ENCODE measurements at regions not wholly inside any gene's neighbourhood (a gene's known extent, or its start where the extent isn't known, plus 50 kb on each side); places are given as distances from the start of the nearest gene placed in this dataset.
A peak's percentile ranks its signal among the peaks of the same experiment; 100 is the strongest.
"Not testable (repeated sequence)": the region's sequence is repeated elsewhere in the genome, so short reads cannot be mapped to it uniquely, and the experiment has no call there.

GRCh38 chr9:1903080-1903704, 112.0 kb upstream of the SMARCA2 start:
- H3K9ac ChIP-seq (ENCODE audit: low read depth, low read length); H3K36me3 ChIP-seq (ENCODE audit: control insufficient read depth, insufficient read depth, low read length); H3K9me3 ChIP-seq (ENCODE audit: control insufficient read depth, insufficient read depth, low read length): not testable (repeated sequence)

DNA sequence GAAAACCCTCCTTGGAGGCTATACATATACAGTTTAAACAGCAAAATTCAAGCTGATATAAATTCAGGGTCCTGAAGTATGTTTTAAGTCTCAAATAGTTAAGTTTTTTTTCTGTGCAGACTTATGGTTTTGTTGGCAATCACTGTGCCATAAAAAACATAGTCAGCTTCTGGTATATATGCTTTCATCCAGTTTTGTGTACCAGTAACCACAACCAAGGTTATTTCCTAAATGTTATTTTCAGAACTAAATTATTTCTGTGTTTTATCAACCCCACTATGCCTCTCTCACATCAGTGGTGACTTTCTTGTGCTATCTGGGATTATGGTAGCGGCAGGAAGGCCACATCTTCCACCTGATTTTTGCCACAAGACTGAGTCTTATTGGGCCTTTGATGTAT, 107.7 kb upstream of the SMARCA2 start:
- Histone ChIP-seq H3K9ac (ENCODE audit: low read depth, low read length) (no peak overlapping the region), H3K4me3 (ENCODE audit: low read depth, low read length) (no peak overlapping the region), H3K4me1 (ENCODE audit: control insufficient read depth, insufficient read depth, low read length) (no peaks in the 10 kb centered on the region), H3K27me3 (ENCODE audit: control insufficient read depth, insufficient read depth, low read length) (no peaks in the 10 kb centered on the region), H3K9me3 (ENCODE audit: control insufficient read depth, insufficient read depth, low read length) (no peaks in the 10 kb centered on the region), H3K36me3 (ENCODE audit: control insufficient read depth, insufficient read depth, low read length) (no peaks in the 10 kb centered on the region)

More at GRCh38 chr9:1903080-1903704, 112.0 kb upstream of the SMARCA2 start:
- H3K27me3 ChIP-seq (ENCODE audit: control insufficient read depth, insufficient read depth, low read length); H3K4me1 ChIP-seq (ENCODE audit: control insufficient read depth, insufficient read depth, low read length); H3K4me3 ChIP-seq (ENCODE audit: low read depth, low read length): not testable (repeated sequence)

GRCh38 chr9:1909322-1909721, 105.8 kb upstream of the SMARCA2 start:
- Histone ChIP-seq H3K4me3 (ENCODE audit: low read depth, low read length) (no peak overlapping the region), H3K36me3 (ENCODE audit: control insufficient read depth, insufficient read depth, low read length) (no peaks in the 10 kb centered on the region), H3K9ac (ENCODE audit: low read depth, low read length) (no peak overlapping the region), H3K9me3 (ENCODE audit: control insufficient read depth, insufficient read depth, low read length) (no peaks in the 10 kb centered on the region), H3K4me1 (ENCODE audit: control insufficient read depth, insufficient read depth, low read length) (no peaks in the 10 kb centered on the region), H3K27me3 (ENCODE audit: control insufficient read depth, insufficient read depth, low read length) (no peaks in the 10 kb centered on the region)

DNA sequence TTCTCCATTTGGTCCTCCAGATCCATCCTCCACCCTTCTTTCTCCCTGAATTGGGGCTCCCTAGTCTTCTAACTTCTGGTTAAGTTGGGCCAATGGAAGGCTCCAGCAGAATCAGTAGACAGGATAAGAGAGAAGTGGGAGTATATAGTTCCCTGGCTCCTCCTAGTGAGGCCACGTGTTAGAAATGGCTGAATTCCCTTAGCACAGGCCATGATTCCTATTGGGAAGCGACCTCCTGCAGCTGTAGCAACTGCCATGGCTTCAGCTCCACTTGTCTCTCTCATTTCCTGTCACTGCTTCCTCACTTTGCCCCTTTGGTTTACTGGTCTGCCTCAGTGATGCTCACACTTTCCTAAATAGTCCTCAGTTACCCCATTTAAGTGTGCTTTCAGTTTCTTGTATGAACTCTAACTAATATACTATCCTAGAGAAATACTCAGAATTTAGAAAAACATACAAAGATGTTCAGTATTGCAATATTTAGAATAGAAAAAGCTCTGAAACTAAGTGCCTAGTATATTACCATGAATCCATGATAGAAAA, 104.8 kb upstream of the SMARCA2 start:
- Histone ChIP-seq H3K4me1 (ENCODE audit: control insufficient read depth, insufficient read depth, low read length) (no peaks in the 10 kb centered on the region), H3K4me3 (ENCODE audit: low read depth, low read length) (no peak overlapping the region), H3K9ac (ENCODE audit: low read depth, low read length) (no peak overlapping the region), H3K27me3 (ENCODE audit: control insufficient read depth, insufficient read depth, low read length) (no peaks in the 10 kb centered on the region), H3K36me3 (ENCODE audit: control insufficient read depth, insufficient read depth, low read length) (no peaks in the 10 kb centered on the region), H3K9me3 (ENCODE audit: control insufficient read depth, insufficient read depth, low read length) (no peaks in the 10 kb centered on the region)

DNA sequence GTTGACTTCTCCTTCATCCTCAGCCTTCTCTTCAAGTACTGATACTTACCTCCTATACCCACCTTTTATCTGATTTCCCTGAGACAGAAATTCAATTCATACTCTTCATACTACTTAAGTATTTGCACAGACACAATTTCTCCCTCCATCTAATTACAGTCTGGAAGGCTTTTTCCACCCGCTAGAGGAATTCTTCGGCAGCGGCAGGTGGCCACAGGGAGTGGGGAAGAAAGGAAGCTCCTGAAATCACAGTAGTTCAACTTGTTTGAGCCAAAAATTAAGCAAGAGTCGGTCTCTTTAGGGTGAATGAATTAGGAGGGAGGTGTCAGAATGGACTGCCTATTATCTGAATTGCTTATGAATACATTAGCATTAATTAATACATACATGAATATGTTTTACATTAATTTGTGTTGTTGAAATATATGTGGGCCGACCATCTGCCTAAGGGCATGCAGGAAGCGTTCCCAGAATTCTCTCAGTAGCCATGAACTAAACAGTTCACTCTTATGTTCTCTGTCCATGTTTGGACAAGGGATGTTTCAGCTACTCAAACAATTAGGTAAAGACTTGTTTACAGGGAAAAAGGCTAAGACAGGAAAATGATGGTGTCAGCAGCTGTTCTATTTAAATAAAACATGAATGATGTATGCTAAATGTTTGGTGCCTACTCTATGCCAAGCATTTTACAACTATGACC, 101.4 kb upstream of the SMARCA2 start:
- Histone ChIP-seq H3K36me3 (ENCODE audit: control insufficient read depth, insufficient read depth, low read length) (no peaks in the 10 kb centered on the region), H3K27me3 (ENCODE audit: control insufficient read depth, insufficient read depth, low read length) (no peaks in the 10 kb centered on the region), H3K4me3 (ENCODE audit: low read depth, low read length) (no peak overlapping the region), H3K9ac (ENCODE audit: low read depth, low read length) (no peak overlapping the region), H3K4me1 (ENCODE audit: control insufficient read depth, insufficient read depth, low read length) (peaks cover 9% of the 10 kb centered on the region), H3K9me3 (ENCODE audit: control insufficient read depth, insufficient read depth, low read length) (no peaks in the 10 kb centered on the region)

DNA sequence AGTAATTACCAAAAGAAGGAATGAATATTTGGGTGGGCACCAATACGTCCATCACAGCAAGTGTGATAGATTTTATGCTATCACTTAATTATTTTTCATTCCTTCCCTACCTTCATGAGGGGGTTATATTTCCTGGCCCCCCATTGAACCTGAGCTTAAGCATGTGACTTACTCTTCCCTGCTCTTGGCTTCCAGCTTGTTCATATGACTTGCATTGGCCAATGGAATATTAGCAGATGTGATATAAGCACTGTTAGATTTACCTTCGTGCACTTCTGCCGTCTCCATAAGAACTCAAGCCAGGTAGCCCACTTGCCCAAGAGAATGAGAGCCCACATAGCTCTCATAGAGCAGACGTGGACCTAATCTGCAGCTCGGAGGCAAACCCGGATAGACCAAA, 99.1 kb upstream of the SMARCA2 start:
- Histone ChIP-seq H3K36me3 (ENCODE audit: control insufficient read depth, insufficient read depth, low read length) (no peaks in the 10 kb centered on the region), H3K4me3 (ENCODE audit: low read depth, low read length) (no peak overlapping the region), H3K9ac (ENCODE audit: low read depth, low read length) (no peak overlapping the region), H3K9me3 (ENCODE audit: control insufficient read depth, insufficient read depth, low read length) (no peaks in the 10 kb centered on the region), H3K4me1 (ENCODE audit: control insufficient read depth, insufficient read depth, low read length) (peaks cover 9% of the 10 kb centered on the region), H3K27me3 (ENCODE audit: control insufficient read depth, insufficient read depth, low read length) (no peaks in the 10 kb centered on the region)

GRCh38 chr9:1916655-1917054, 98.5 kb upstream of the SMARCA2 start:
- Histone ChIP-seq H3K4me1 (ENCODE audit: control insufficient read depth, insufficient read depth, low read length) (peaks cover 9% of the 10 kb centered on the region), H3K9me3 (ENCODE audit: control insufficient read depth, insufficient read depth, low read length) (no peaks in the 10 kb centered on the region), H3K4me3 (ENCODE audit: low read depth, low read length) (no peak overlapping the region), H3K27me3 (ENCODE audit: control insufficient read depth, insufficient read depth, low read length) (no peaks in the 10 kb centered on the region), H3K36me3 (ENCODE audit: control insufficient read depth, insufficient read depth, low read length) (no peaks in the 10 kb centered on the region), H3K9ac (ENCODE audit: low read depth, low read length) (no peak overlapping the region)

DNA sequence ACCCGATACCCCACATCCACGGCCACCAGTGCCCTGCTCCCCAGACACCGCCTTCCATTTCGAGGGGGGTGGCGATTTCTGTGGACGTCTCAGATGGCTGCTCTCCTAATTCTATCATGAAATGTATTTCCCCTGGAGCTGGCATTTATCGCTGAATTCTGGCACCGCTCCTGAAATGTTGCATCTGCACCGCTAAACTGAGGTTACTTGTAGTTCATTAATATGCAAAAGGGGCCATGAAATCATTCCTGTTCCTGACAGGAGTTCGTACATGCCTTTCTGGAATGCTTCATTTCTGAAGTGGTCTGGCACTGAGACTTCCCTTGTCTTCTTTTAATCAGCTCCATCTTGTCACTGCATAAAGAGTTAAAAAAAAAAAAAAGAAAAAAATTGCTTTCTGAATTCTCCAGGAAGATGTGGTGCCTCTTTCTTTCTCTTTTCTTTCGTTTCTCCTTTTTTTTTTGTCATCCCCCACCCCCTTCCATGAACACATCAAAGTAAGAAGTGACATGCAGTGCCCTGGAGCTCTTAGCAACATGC, 97.7 kb upstream of the SMARCA2 start:
- Histone ChIP-seq H3K4me3 (ENCODE audit: low read depth, low read length) (no peak overlapping the region), H3K9me3 (ENCODE audit: control insufficient read depth, insufficient read depth, low read length) (no peaks in the 10 kb centered on the region), H3K27me3 (ENCODE audit: control insufficient read depth, insufficient read depth, low read length) (no peaks in the 10 kb centered on the region), H3K4me1 (ENCODE audit: control insufficient read depth, insufficient read depth, low read length) (peaks cover 9% of the 10 kb centered on the region), H3K36me3 (ENCODE audit: control insufficient read depth, insufficient read depth, low read length) (no peaks in the 10 kb centered on the region), H3K9ac (ENCODE audit: low read depth, low read length) (no peak overlapping the region)

- H3K27me3 ChIP-seq (ENCODE audit: control insufficient read depth, insufficient read depth, low read length) = no peaks in the 10 kb centered on the region
- no peaks in the 10 kb centered on the region for H3K9me3 ChIP-seq (ENCODE audit: control insufficient read depth, insufficient read depth, low read length)
- no peaks in the 10 kb centered on the region for H3K36me3 ChIP-seq (ENCODE audit: control insufficient read depth, insufficient read depth, low read length)
- H3K9ac ChIP-seq (ENCODE audit: low read depth, low read length) = no peak overlapping the region
- H3K4me1 ChIP-seq (ENCODE audit: control insufficient read depth, insufficient read depth, low read length) = peaks cover 9% of the 10 kb centered on the region
- H3K4me3 ChIP-seq (ENCODE audit: low read depth, low read length) = no peak overlapping the region
Measured at GRCh38 chr9:1918108-1918507, 97.0 kb upstream of the SMARCA2 start.

GRCh38 chr9:1918622-1919021, 96.5 kb upstream of the SMARCA2 start:
- Histone ChIP-seq H3K4me3 (ENCODE audit: low read depth, low read length) (peak overlapping the region; percentile 1), H3K9ac (ENCODE audit: low read depth, low read length) (no peak overlapping the region)

DNA sequence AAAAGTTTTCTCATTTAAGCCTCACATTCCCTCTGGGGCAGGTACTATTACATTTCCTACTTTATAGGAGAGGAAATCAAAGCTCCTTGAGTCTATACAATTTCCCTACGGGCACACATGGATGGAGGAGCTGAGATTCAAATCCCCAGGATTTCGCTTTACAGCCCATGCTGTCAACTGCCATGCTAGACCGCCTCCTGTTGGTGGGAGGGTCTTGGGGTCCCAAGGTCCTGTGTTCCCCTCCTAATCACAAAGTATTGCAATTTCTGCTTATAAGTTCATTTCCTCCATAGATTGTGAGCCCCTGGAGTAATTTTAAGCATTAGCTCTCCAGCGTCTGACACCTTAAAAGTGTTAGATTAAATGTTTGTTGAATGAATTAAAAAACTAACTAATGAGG, 95.9 kb upstream of the SMARCA2 start:
- Histone ChIP-seq H3K27me3 (ENCODE audit: control insufficient read depth, insufficient read depth, low read length) (no peaks in the 10 kb centered on the region), H3K9ac (ENCODE audit: low read depth, low read length) (no peak overlapping the region), H3K9me3 (ENCODE audit: control insufficient read depth, insufficient read depth, low read length) (no peaks in the 10 kb centered on the region), H3K36me3 (ENCODE audit: control insufficient read depth, insufficient read depth, low read length) (no peaks in the 10 kb centered on the region), H3K4me3 (ENCODE audit: low read depth, low read length) (no peak overlapping the region), H3K4me1 (ENCODE audit: control insufficient read depth, insufficient read depth, low read length) (peaks cover 9% of the 10 kb centered on the region)

More at GRCh38 chr9:1918622-1919021, 96.5 kb upstream of the SMARCA2 start:
- no peaks in the 10 kb centered on the region for H3K27me3 ChIP-seq (ENCODE audit: control insufficient read depth, insufficient read depth, low read length)
- peaks cover 9% of the 10 kb centered on the region for H3K4me1 ChIP-seq (ENCODE audit: control insufficient read depth, insufficient read depth, low read length)
- H3K9me3 ChIP-seq (ENCODE audit: control insufficient read depth, insufficient read depth, low read length) = no peaks in the 10 kb centered on the region
- H3K36me3 ChIP-seq (ENCODE audit: control insufficient read depth, insufficient read depth, low read length) = no peaks in the 10 kb centered on the region

DNA sequence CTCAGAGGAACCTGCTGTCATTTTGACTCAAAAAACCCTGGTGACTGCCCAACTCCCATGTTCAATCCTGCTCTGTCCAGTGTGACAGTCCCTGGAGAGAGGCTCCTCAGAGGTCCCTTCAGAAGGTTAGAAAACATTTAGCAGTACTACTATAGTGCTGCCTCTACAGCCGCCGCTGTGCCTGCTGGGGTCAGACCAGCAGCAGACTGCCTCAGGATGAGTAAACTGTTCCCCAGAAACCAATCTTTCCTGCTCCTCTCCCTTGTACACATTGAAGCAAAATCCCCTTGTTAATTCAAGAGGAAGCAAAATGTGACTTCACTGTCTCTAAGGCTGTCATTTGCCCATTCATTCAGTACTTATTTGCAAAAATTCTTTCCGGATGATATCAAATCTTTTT, 94.8 kb upstream of the SMARCA2 start:
- Histone ChIP-seq H3K36me3 (ENCODE audit: control insufficient read depth, insufficient read depth, low read length) (no peaks in the 10 kb centered on the region), H3K9ac (ENCODE audit: low read depth, low read length) (no peak overlapping the region), H3K4me1 (ENCODE audit: control insufficient read depth, insufficient read depth, low read length) (peaks cover 9% of the 10 kb centered on the region), H3K4me3 (ENCODE audit: low read depth, low read length) (no peak overlapping the region), H3K27me3 (ENCODE audit: control insufficient read depth, insufficient read depth, low read length) (no peaks in the 10 kb centered on the region), H3K9me3 (ENCODE audit: control insufficient read depth, insufficient read depth, low read length) (no peaks in the 10 kb centered on the region)
